Adrenal gland (tissue), 9 donors: ENCODE measurements at regions not wholly inside any gene's neighbourhood (a gene's known extent, or its start where the extent isn't known, plus 50 kb on each side); places are given as distances from the start of the nearest gene placed in this dataset.

Source experiments
- DNase-seq, 7 donors: peaks; one replicate each; pipeline ENCODE4 v3.0.0-alpha.2; 2019 to 2020
- H3K27ac ChIP-seq, 5 donors: fragments of 200-600 bp; sonication (generic) in 4 of 5; 1 replicate in 3 of 5; 2 replicates in 2 of 5; pipeline versions ENCODE4 v1.5.1 to v1.8.0; 2016 to 2020; ENCODE audit warnings: mild to moderate bottlenecking in 1 of 5
- H3K27me3 ChIP-seq: fragments of 200-600 bp; 2 replicates; pipeline ENCODE4 v1.8.0; 2021
- H3K36me3 ChIP-seq, 2 donors: fragments of 200-600 bp; replicated peaks in 1 of 2; 1 replicate in 1 of 2; 2 replicates in 1 of 2; pipeline versions ENCODE4 v1.5.1 to v1.8.0; 2018 to 2022
- H3K4me1 ChIP-seq, 2 donors: fragments of 200-600 bp; replicated peaks in 1 of 2; 1 replicate in 1 of 2; 2 replicates in 1 of 2; pipeline versions ENCODE4 v1.5.1 to v1.8.0; 2018 to 2021
- H3K4me3 ChIP-seq, 4 donors: fragments of 200-600 bp; sonication (generic) in 3 of 4; one replicate each; pipeline ENCODE4 v1.5.1; 2016 to 2018
- H3K9me3 ChIP-seq, 3 donors: fragments of 200-600 bp; sonication (generic) in 1 of 3; replicated peaks in 1 of 3; 1 replicate in 2 of 3; 2 replicates in 1 of 3; pipeline versions ENCODE4 v1.5.1 to v1.8.0; 2016 to 2021
- CTCF ChIP-seq, 6 experiments: fragments of 450-650 bp in 4 of 6; fragments of 200-600 bp in 2 of 6; sonication (generic) in 1 of 6; IDR thresholded peaks; 1 replicate in 5 of 6; 2 replicates in 1 of 6; pipeline versions ENCODE4 v1.5.1 to v1.8.0; 2016 to 2021; ENCODE audit warnings: antibody characterized with exemption in 6 of 6, mild to moderate bottlenecking in 2 of 6, moderate library complexity in 1 of 6
- POLR2A ChIP-seq, 2 donors: fragments of 450-650 bp; IDR thresholded peaks; one replicate each; pipeline ENCODE4 v1.6.1; 2017; ENCODE audit warnings: antibody characterized with exemption in 2 of 2, mild to moderate bottlenecking in 2 of 2, moderate library complexity in 1 of 2
- WGBS, 4 donors: extraction: QIAGEN DNeasy Blood & Tissue Kit in 2 of 4; methylation state at CpG; one replicate each; pipeline versions ENCODE4 v1.1.5 to v1.1.7; 2013 to 2017; 5-methylcytosine and 5-hydroxymethylcytosine counted together
- intact Hi-C, 2 donors: fragments of 100-400 bp; cut with DNase I; formaldehyde crosslinking; loops; one replicate each; pipeline versions ENCODE4 v1.14.1 to v1.15.0; 2022 to 2023
- donor health status: healthy with polysubstance abuse.
- donor health status: Bipolar disorder and iron deficiency.
- donor health status: DM: yes; HTN: yes; CAD: no.
- donor health status: DM: no; HTN: no; CAD: no.
- donor health status: DM: no; HTN: no; CAD: no.

- H3K9me3 ChIP-seq = no peaks in the 10 kb centered on the region
- no peak overlapping the region for H3K4me3 ChIP-seq
- 70 to 83% (median 76%) methylated on average over 1 of the region's 1 CpG for WGBS, 4 donors
- no peaks in the 10 kb centered on the region for H3K36me3 ChIP-seq
- TF ChIP-seq CTCF (IDR thresholded peaks at IDR 0.05) = no peak
- no peak for TF ChIP-seq POLR2A (IDR thresholded peaks at IDR 0.05)
- intact Hi-C loops = no loop called here
- H3K27ac ChIP-seq = no peak overlapping the region
- no peaks in the 10 kb centered on the region for H3K27me3 ChIP-seq
- DNase-seq = no peak
- no peaks in the 10 kb centered on the region for H3K4me1 ChIP-seq
Observed at GRCh38 chr6:163871616-163872015, 457.1 kb downstream of the QKI start.

GRCh38 chr6:163867518-163868292 is 453.2 kb downstream of the QKI start:
- no peaks in the 10 kb centered on the region for H3K27me3 ChIP-seq
- H3K27ac ChIP-seq = no peak overlapping the region
- 72 to 87% (median 77%) methylated on average over 18 to 31 of the region's 31 CpGs for WGBS, 4 donors
- H3K9me3 ChIP-seq = no peaks in the 10 kb centered on the region
- DNase-seq = no peak
- TF ChIP-seq CTCF (IDR thresholded peaks at IDR 0.05) (no peak), POLR2A (IDR thresholded peaks at IDR 0.05) (no peak)
- H3K4me3 ChIP-seq = no peak overlapping the region
- intact Hi-C loops = no loop called here
- H3K36me3 ChIP-seq = no peaks in the 10 kb centered on the region
- H3K4me1 ChIP-seq = no peaks in the 10 kb centered on the region

- WGBS, 4 donors = 66 to 89% (median 75%) methylated on average over 4 to 9 of the region's 9 CpGs
- no peak for TF ChIP-seq CTCF (IDR thresholded peaks at IDR 0.05)
- no peak for TF ChIP-seq POLR2A (IDR thresholded peaks at IDR 0.05)
- Histone ChIP-seq H3K27me3 (no peaks in the 10 kb centered on the region), H3K4me1 (no peaks in the 10 kb centered on the region), H3K9me3 (no peaks in the 10 kb centered on the region), H3K4me3 (no peak overlapping the region), H3K36me3 (no peaks in the 10 kb centered on the region), H3K27ac (no peak overlapping the region)
- no peak for DNase-seq
- intact Hi-C loops = no loop called here
Observed at GRCh38 chr6:163866192-163866591, 451.7 kb downstream of the QKI start.

- intact Hi-C loops = no loop called here
- Histone ChIP-seq H3K4me1 (no peaks in the 10 kb centered on the region), H3K9me3 (no peaks in the 10 kb centered on the region), H3K27ac (no peak overlapping the region), H3K27me3 (no peaks in the 10 kb centered on the region), H3K36me3 (no peaks in the 10 kb centered on the region), H3K4me3 (no peak overlapping the region)
- no peak for TF ChIP-seq POLR2A (IDR thresholded peaks at IDR 0.05)
- no peak for DNase-seq
- WGBS, 4 donors = 83 to 94% (median 90%) methylated on average over 4 to 6 of the region's 6 CpGs
Observed at GRCh38 chr6:163863565-163863964, 449.0 kb downstream of the QKI start.

GRCh38 chr6:163862701-163863100 is 448.2 kb downstream of the QKI start:
- WGBS, 4 donors = 81 to 85% (median 84%) methylated on average over 5 of the region's 5 CpGs
- H3K9me3 ChIP-seq = no peaks in the 10 kb centered on the region
- H3K27me3 ChIP-seq = no peaks in the 10 kb centered on the region
- DNase-seq = no peak
- intact Hi-C loops = no loop called here
- TF ChIP-seq POLR2A (IDR thresholded peaks at IDR 0.05) = no peak
- no peak for TF ChIP-seq CTCF (IDR thresholded peaks at IDR 0.05)
- H3K36me3 ChIP-seq = no peaks in the 10 kb centered on the region
- no peak overlapping the region for H3K4me3 ChIP-seq
- H3K27ac ChIP-seq = no peak overlapping the region
- no peaks in the 10 kb centered on the region for H3K4me1 ChIP-seq
